Osteocyte (in vitro differentiated cells): ENCODE measurements at regions not wholly inside any gene's neighbourhood (a gene's known extent, or its start where the extent isn't known, plus 50 kb on each side); places are given as distances from the start of the nearest gene placed in this dataset.

ENCODE experiments used
- DNase-seq: peaks from one replicate; pipeline ENCODE4 v3.0.0; 2021; ENCODE audit warnings: mixed read lengths; ENCODE audit not compliant: unreplicated experiment; ENCODE audit errors: extremely low spot score
- H3K27ac Mint-ChIP-seq: one replicate; pipeline ENCODE4 v1.8.0; 2021; ENCODE audit warnings: mild to moderate bottlenecking, mixed read lengths; ENCODE audit not compliant: unreplicated experiment
- H3K27me3 Mint-ChIP-seq: one replicate; pipeline ENCODE4 v1.8.0; 2021; ENCODE audit warnings: mixed read lengths; ENCODE audit not compliant: unreplicated experiment
- H3K36me3 Mint-ChIP-seq: one replicate; pipeline ENCODE4 v1.8.0; 2021; ENCODE audit warnings: mixed read lengths; ENCODE audit not compliant: unreplicated experiment
- H3K4me1 Mint-ChIP-seq: one replicate; pipeline ENCODE4 v1.8.0; 2021; ENCODE audit warnings: mixed read lengths; ENCODE audit not compliant: unreplicated experiment
- H3K4me3 Mint-ChIP-seq: one replicate; pipeline ENCODE4 v1.8.0; 2021; ENCODE audit warnings: mild to moderate bottlenecking, moderate library complexity, mixed read lengths; ENCODE audit not compliant: unreplicated experiment
- H3K9me3 Mint-ChIP-seq: one replicate; pipeline ENCODE4 v1.8.0; 2021; ENCODE audit warnings: mixed read lengths; ENCODE audit not compliant: unreplicated experiment
- TF ChIP-seq, protein P1 (sequence below): fragments of 200-600 bp; sonication (generic); IDR thresholded peaks from 2 replicates; pipeline ENCODE4 v1.5.0; 2021; ENCODE audit warnings: antibody characterized with exemption, mild to moderate bottlenecking, moderate library complexity

DNA sequence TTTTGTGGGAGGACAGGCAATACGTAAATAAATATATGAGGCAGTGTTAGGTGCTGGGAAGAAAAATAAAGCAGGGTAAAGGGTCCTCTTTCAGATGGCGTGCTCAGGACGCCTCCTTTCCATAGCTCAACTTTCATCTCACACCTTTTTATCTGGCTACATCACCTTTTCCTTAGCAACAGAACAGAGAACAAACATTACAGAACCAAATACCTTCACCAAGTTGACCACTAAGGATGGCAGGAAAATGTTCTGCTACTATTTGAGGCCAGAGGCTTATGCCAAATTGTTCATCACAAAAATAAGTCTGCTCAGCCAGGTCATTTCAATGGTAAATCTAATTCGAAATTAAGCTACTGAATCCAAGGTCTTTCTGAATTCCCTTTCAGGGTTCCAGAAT is 149.2 kb upstream of the C1orf21 start:
- no peaks in the 10 kb centered on the region for H3K4me1 Mint-ChIP-seq
- H3K36me3 Mint-ChIP-seq, result no peaks in the 10 kb centered on the region
- DNase-seq, result no peak
- H3K9me3 Mint-ChIP-seq, result no peaks in the 10 kb centered on the region
- H3K4me3 Mint-ChIP-seq, result no peak overlapping the region
- no peak overlapping the region for H3K27ac Mint-ChIP-seq
- peaks cover 4% of the 10 kb centered on the region for H3K27me3 Mint-ChIP-seq
- TF ChIP-seq, protein P1, sequence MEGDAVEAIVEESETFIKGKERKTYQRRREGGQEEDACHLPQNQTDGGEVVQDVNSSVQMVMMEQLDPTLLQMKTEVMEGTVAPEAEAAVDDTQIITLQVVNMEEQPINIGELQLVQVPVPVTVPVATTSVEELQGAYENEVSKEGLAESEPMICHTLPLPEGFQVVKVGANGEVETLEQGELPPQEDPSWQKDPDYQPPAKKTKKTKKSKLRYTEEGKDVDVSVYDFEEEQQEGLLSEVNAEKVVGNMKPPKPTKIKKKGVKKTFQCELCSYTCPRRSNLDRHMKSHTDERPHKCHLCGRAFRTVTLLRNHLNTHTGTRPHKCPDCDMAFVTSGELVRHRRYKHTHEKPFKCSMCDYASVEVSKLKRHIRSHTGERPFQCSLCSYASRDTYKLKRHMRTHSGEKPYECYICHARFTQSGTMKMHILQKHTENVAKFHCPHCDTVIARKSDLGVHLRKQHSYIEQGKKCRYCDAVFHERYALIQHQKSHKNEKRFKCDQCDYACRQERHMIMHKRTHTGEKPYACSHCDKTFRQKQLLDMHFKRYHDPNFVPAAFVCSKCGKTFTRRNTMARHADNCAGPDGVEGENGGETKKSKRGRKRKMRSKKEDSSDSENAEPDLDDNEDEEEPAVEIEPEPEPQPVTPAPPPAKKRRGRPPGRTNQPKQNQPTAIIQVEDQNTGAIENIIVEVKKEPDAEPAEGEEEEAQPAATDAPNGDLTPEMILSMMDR, result no peak

DNA sequence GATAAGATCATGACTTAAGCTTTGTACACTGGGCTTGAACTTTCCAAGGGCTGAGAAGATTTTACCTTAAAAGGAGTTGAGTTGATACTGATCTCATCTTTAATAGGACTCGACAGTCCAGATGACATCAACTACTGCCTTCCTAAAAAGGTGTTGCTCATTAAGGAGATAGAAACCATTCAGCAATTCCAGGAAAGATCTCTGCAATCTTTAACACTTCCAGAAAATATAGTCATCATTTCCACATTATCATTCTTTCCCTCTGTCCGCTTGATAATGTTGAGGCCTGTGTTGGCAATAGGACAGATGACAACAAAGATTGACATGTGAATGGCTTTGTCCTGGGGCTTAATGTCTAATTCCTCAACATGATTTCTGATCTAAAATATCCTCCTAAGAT is 145.4 kb upstream of the C1orf21 start:
- no peaks in the 10 kb centered on the region for H3K9me3 Mint-ChIP-seq
- TF ChIP-seq, protein P1, result no peak
- no peaks in the 10 kb centered on the region for H3K27me3 Mint-ChIP-seq
- H3K4me3 Mint-ChIP-seq, result no peak overlapping the region
- no peak for DNase-seq
- H3K27ac Mint-ChIP-seq, result no peak overlapping the region
- no peaks in the 10 kb centered on the region for H3K36me3 Mint-ChIP-seq
- no peaks in the 10 kb centered on the region for H3K4me1 Mint-ChIP-seq

DNA sequence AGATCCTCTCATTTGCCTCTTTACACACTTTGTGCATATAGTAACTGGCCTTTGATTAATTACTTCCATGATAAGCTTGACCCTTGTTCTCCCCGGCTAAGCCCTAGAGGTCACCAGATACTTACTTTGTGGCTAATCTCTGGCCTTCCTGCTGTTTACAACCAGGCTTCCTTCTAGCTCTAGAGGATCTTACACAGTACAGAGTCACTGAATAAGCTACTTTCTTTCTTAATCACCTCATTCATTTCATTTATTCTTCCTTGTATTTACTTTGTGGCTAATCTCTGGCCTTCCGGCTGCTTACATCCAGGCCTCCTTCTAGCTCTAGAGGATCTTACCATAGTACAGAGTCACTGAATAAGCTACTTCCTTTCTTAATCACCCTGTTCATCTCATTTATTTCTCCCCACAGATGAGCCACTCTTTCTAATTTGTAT is 144.3 kb upstream of the C1orf21 start:
- H3K4me3 Mint-ChIP-seq, result no peak overlapping the region
- DNase-seq, result no peak
- no peaks in the 10 kb centered on the region for H3K4me1 Mint-ChIP-seq
- no peaks in the 10 kb centered on the region for H3K36me3 Mint-ChIP-seq
- H3K27me3 Mint-ChIP-seq, result no peaks in the 10 kb centered on the region
- H3K27ac Mint-ChIP-seq, result no peak overlapping the region
- TF ChIP-seq, protein P1, result no peak
- no peaks in the 10 kb centered on the region for H3K9me3 Mint-ChIP-seq

DNA sequence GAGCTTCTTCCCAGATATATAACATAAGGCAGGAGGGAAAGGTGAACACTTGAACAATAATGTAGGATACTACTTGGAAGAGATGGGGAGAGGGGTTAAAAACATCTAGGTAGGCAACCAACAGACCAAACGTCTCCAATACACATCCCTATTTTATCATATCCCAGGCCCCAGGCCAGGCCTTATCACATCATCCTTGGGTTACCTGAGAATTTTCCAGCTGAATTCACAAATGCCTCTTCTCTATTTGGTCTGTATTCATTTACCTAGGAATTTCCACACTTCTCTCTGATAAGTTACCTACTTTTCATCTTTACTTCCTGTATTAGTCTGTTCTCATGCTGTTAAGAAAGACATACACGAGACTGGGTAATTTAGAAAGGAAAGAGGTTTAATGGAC is 141.9 kb upstream of the C1orf21 start:
- no peaks in the 10 kb centered on the region for H3K9me3 Mint-ChIP-seq
- no peak for DNase-seq
- H3K27ac Mint-ChIP-seq, result no peak overlapping the region
- H3K36me3 Mint-ChIP-seq, result no peaks in the 10 kb centered on the region
- H3K27me3 Mint-ChIP-seq, result no peaks in the 10 kb centered on the region
- H3K4me1 Mint-ChIP-seq, result no peaks in the 10 kb centered on the region
- H3K4me3 Mint-ChIP-seq, result no peak overlapping the region
- TF ChIP-seq, protein P1, result no peak

DNA sequence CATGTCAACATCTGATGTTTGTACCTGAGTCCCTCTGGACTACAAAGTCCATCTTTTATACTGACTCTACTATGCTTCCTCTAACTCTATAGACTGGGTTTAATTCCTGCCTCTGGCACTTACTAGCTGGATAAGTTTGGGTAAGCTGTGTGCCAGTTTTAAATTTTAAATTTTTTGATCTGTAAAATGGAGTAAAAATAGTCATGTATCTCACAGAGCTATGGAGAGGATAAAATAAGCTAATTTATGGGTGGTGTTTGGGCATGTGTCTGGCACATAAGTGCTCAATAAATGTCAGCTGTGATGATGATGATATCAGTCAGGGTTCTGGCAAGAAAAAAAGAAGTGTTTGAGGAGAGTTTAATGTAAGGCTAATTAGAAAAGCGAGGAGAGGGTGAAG is 139.2 kb upstream of the C1orf21 start:
- TF ChIP-seq, protein P1, result no peak
- Mint-ChIP-seq H3K4me3 (no peak overlapping the region), H3K27me3 (no peaks in the 10 kb centered on the region), H3K4me1 (no peaks in the 10 kb centered on the region), H3K27ac (no peak overlapping the region), H3K36me3 (no peaks in the 10 kb centered on the region), H3K9me3 (no peaks in the 10 kb centered on the region)
- DNase-seq, result no peak
